ENCODE measurements at regions not wholly inside any gene's neighbourhood (a gene's known extent, or its start where the extent isn't known, plus 50 kb on each side); places are given as distances from the start of the nearest gene placed in this dataset.

- in situ Hi-C loops (cut with MboI; ENCODE audit: low pct_unique_long_range_greater_than_20kb, low sequenced_read_pairs), result no loop called here
Observed at GRCh38 chr4:135249024-135249423, 1047.4 kb upstream of the PABPC4L start.

GRCh38 chr4:135244696-135245095 is 1043.1 kb upstream of the PABPC4L start:
- DNase-seq, result no peak
- in situ Hi-C loops (cut with MboI; ENCODE audit: low pct_unique_long_range_greater_than_20kb, low sequenced_read_pairs), result no loop called here

More at GRCh38 chr4:135249024-135249423, 1047.4 kb upstream of the PABPC4L start:
- DNase-seq, result no peak

GRCh38 chr4:135244056-135244455 is 1042.5 kb upstream of the PABPC4L start:
- in situ Hi-C loops (cut with MboI; ENCODE audit: low pct_unique_long_range_greater_than_20kb, low sequenced_read_pairs), result no loop called here
- no peak for DNase-seq

- DNase-seq, result no peak
- in situ Hi-C loops (cut with MboI; ENCODE audit: low pct_unique_long_range_greater_than_20kb, low sequenced_read_pairs), result no loop called here
Observed at GRCh38 chr4:135240796-135241195, 1039.2 kb upstream of the PABPC4L start.

- in situ Hi-C loops (cut with MboI; ENCODE audit: low pct_unique_long_range_greater_than_20kb, low sequenced_read_pairs), result no loop called here
- DNase-seq, result no peak
Observed at GRCh38 chr4:135239964-135240363, 1038.4 kb upstream of the PABPC4L start.

GRCh38 chr4:135238940-135239339 is 1037.4 kb upstream of the PABPC4L start:
- no peak for DNase-seq
- in situ Hi-C loops (cut with MboI; ENCODE audit: low pct_unique_long_range_greater_than_20kb, low sequenced_read_pairs), result no loop called here

- no peak for DNase-seq
- in situ Hi-C loops (cut with MboI; ENCODE audit: low pct_unique_long_range_greater_than_20kb, low sequenced_read_pairs), result no loop called here
Observed at GRCh38 chr4:135236048-135236447, 1034.5 kb upstream of the PABPC4L start.

- in situ Hi-C loops (cut with MboI; ENCODE audit: low pct_unique_long_range_greater_than_20kb, low sequenced_read_pairs), result no loop called here
- no peak for DNase-seq
Observed at GRCh38 chr4:135227842-135228241, 1026.3 kb upstream of the PABPC4L start.

- in situ Hi-C loops (cut with MboI; ENCODE audit: low pct_unique_long_range_greater_than_20kb, low sequenced_read_pairs), result no loop called here
Observed at GRCh38 chr4:135225551-135225950, 1024.0 kb upstream of the PABPC4L start.

GRCh38 chr4:135210341-135210740 is 1008.8 kb upstream of the PABPC4L start:
- no peak for DNase-seq
- in situ Hi-C loops (cut with MboI; ENCODE audit: low pct_unique_long_range_greater_than_20kb, low sequenced_read_pairs), result no loop called here

More at GRCh38 chr4:135225551-135225950, 1024.0 kb upstream of the PABPC4L start:
- no peak for DNase-seq

- in situ Hi-C loops (cut with MboI; ENCODE audit: low pct_unique_long_range_greater_than_20kb, low sequenced_read_pairs), result no loop called here
- no peak for DNase-seq
Observed at GRCh38 chr4:135207531-135207930, 1005.9 kb upstream of the PABPC4L start.

- in situ Hi-C loops (cut with MboI; ENCODE audit: low pct_unique_long_range_greater_than_20kb, low sequenced_read_pairs), result no loop called here
- DNase-seq, result no peak
Observed at GRCh38 chr4:135204311-135204710, 1002.7 kb upstream of the PABPC4L start.

- in situ Hi-C loops (cut with MboI; ENCODE audit: low pct_unique_long_range_greater_than_20kb, low sequenced_read_pairs), result no loop called here
- no peak for DNase-seq
Observed at GRCh38 chr4:135201081-135201480, 999.5 kb upstream of the PABPC4L start.

- no peak for DNase-seq
Observed at GRCh38 chr4:135197641-135198040, 996.1 kb upstream of the PABPC4L start.

GRCh38 chr4:135194477-135194876 is 992.9 kb upstream of the PABPC4L start:
- in situ Hi-C loops (cut with MboI; ENCODE audit: low pct_unique_long_range_greater_than_20kb, low sequenced_read_pairs), result no loop called here
- no peak for DNase-seq

More at GRCh38 chr4:135197641-135198040, 996.1 kb upstream of the PABPC4L start:
- in situ Hi-C loops (cut with MboI; ENCODE audit: low pct_unique_long_range_greater_than_20kb, low sequenced_read_pairs), result no loop called here

- in situ Hi-C loops (cut with MboI; ENCODE audit: low pct_unique_long_range_greater_than_20kb, low sequenced_read_pairs), result no loop called here
- no peak for DNase-seq
Observed at GRCh38 chr4:135192751-135193535, 991.4 kb upstream of the PABPC4L start.

- DNase-seq, result no peak
- in situ Hi-C loops (cut with MboI; ENCODE audit: low pct_unique_long_range_greater_than_20kb, low sequenced_read_pairs), result no loop called here
Observed at GRCh38 chr4:135191596-135191995, 990.0 kb upstream of the PABPC4L start.

- no peak for DNase-seq
- in situ Hi-C loops (cut with MboI; ENCODE audit: low pct_unique_long_range_greater_than_20kb, low sequenced_read_pairs), result no loop called here
Observed at GRCh38 chr4:135186002-135186401, 984.4 kb upstream of the PABPC4L start.

GRCh38 chr4:135185256-135185655 is 983.7 kb upstream of the PABPC4L start:
- DNase-seq, result no peak
- in situ Hi-C loops (cut with MboI; ENCODE audit: low pct_unique_long_range_greater_than_20kb, low sequenced_read_pairs), result no loop called here

- in situ Hi-C loops (cut with MboI; ENCODE audit: low pct_unique_long_range_greater_than_20kb, low sequenced_read_pairs), result no loop called here
Observed at GRCh38 chr4:135184715-135185114, 983.1 kb upstream of the PABPC4L start.

GRCh38 chr4:135177321-135177720 is 975.7 kb upstream of the PABPC4L start:
- DNase-seq, result no peak
- in situ Hi-C loops (cut with MboI; ENCODE audit: low pct_unique_long_range_greater_than_20kb, low sequenced_read_pairs), result no loop called here

More at GRCh38 chr4:135184715-135185114, 983.1 kb upstream of the PABPC4L start:
- DNase-seq, result no peak
